BE2C (cell line): ENCODE measurements at regions not wholly inside any gene's neighbourhood (a gene's known extent, or its start where the extent isn't known, plus 50 kb on each side); places are given as distances from the start of the nearest gene placed in this dataset.

Source experiments
- DNase-seq: peaks from one replicate; pipeline ENCODE4 v3.0.0-alpha.2; 2020
- H3K27me3 ChIP-seq: fragments of 250-450 bp; sonication (Bioruptor Pico); 2 replicates; pipeline ENCODE4 v1.5.1; 2020; ENCODE audit warnings: mild to moderate bottlenecking
- H3K36me3 ChIP-seq: fragments of 250-450 bp; sonication (Bioruptor Pico); 2 replicates; pipeline ENCODE4 v1.5.1; 2020; ENCODE audit warnings: mild to moderate bottlenecking
- H3K4me1 ChIP-seq: fragments of 250-450 bp; sonication (Bioruptor Pico); 2 replicates; pipeline ENCODE4 v1.5.1; 2020
- H3K4me3 ChIP-seq: 2 replicates; pipeline ENCODE4 v1.5.1; 2011; ENCODE audit warnings: low read depth, low read length
- H3K9me3 ChIP-seq: fragments of 250-450 bp; sonication (Bioruptor Pico); 2 replicates; pipeline ENCODE4 v1.5.1; 2020
- TF ChIP-seq, protein P1 (sequence below): IDR thresholded peaks from 2 replicates; pipeline ENCODE4 v1.5.1; 2012; ENCODE audit warnings: mild to moderate bottlenecking, low read depth, low read length

GRCh38 chr2:236942554-236942953 lies 143.1 kb upstream of the COPS8 start:
- no peaks in the 10 kb centered on the region for H3K9me3 ChIP-seq
- H3K36me3 ChIP-seq, result no peaks in the 10 kb centered on the region
- peaks cover 5% of the 10 kb centered on the region; the same call in 1 of the 2 replicates for H3K27me3 ChIP-seq
- TF ChIP-seq, protein P1, sequence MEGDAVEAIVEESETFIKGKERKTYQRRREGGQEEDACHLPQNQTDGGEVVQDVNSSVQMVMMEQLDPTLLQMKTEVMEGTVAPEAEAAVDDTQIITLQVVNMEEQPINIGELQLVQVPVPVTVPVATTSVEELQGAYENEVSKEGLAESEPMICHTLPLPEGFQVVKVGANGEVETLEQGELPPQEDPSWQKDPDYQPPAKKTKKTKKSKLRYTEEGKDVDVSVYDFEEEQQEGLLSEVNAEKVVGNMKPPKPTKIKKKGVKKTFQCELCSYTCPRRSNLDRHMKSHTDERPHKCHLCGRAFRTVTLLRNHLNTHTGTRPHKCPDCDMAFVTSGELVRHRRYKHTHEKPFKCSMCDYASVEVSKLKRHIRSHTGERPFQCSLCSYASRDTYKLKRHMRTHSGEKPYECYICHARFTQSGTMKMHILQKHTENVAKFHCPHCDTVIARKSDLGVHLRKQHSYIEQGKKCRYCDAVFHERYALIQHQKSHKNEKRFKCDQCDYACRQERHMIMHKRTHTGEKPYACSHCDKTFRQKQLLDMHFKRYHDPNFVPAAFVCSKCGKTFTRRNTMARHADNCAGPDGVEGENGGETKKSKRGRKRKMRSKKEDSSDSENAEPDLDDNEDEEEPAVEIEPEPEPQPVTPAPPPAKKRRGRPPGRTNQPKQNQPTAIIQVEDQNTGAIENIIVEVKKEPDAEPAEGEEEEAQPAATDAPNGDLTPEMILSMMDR, result no peak
- no peak for DNase-seq
- H3K4me3 ChIP-seq, result no peak overlapping the region
- peaks cover 17% of the 10 kb centered on the region for H3K4me1 ChIP-seq

DNA sequence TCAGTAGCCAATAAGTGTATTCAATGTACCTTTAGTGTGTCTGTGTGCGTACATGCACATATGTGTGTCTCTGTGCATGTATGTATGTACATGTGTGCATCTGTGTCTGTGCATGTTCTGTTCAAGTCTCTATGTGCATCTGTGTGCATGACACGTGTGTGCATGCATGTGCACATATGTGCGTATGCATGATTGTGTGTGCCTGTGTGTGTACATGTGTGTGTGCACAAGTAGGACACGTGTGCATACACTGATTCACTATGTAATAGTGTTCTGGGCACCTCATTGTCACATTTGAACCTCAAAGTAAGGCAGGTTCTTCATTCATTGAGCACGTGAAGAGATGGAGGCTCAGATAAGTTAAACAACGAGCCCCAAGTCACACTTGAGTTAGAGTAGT lies 142.6 kb upstream of the COPS8 start:
- no peaks in the 10 kb centered on the region for H3K9me3 ChIP-seq

DNA sequence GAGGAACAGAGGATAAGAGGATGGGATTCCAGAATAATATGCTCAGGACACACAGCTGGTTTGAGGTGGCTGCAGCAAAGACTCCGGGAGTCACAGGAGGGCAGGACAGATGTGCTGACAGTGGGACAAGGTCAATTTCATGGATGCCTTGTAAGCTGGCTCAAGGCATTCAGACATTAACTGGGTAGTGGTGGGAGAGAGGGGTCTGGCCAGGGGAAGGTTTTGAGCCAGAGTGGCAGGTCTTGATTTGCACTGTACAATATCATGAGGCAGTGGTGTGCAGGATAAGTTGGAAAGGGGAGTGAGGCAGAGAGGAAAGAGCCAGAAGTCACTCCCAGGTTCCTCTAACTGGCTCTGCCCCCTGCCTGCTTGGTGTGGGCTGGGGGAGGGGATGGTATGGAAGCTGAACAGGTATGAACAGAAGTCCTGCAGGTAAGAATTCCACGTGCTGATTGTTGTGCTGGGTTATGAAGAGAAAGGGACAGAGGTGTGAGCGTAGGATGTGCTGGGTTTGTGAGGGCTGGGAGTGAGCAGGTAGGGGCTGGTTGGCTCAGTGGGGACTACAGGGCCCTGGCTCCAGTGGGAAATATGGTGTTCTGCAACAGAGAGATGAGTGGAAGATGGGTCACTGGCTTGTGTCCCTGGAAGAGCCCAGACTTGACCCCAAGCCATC lies 141.7 kb upstream of the COPS8 start:
- Histone ChIP-seq H3K4me3 (no peak overlapping the region), H3K9me3 (no peaks in the 10 kb centered on the region), H3K27me3 (0 out of 2 replicates have a peak, but pooled peaks cover 5% of the 10 kb centered on the region), H3K4me1 (peaks cover 16% of the 10 kb centered on the region), H3K36me3 (no peaks in the 10 kb centered on the region)
- TF ChIP-seq, protein P1, result no peak
- DNase-seq, result no peak

More for the DNA sequence above, 142.6 kb upstream of the COPS8 start:
- no peak overlapping the region for H3K4me3 ChIP-seq
- no peak for DNase-seq
- H3K4me1 ChIP-seq, result peaks cover 17% of the 10 kb centered on the region
- H3K36me3 ChIP-seq, result no peaks in the 10 kb centered on the region
- TF ChIP-seq, protein P1, result no peak
- peaks cover 5% of the 10 kb centered on the region; the same call in 1 of the 2 replicates for H3K27me3 ChIP-seq

GRCh38 chr2:236944561-236944960 lies 141.1 kb upstream of the COPS8 start:
- H3K4me1 ChIP-seq, result peaks cover 11% of the 10 kb centered on the region
- H3K4me3 ChIP-seq, result no peak overlapping the region
- TF ChIP-seq, protein P1, result no peak
- no peaks in the 10 kb centered on the region for H3K36me3 ChIP-seq
- 0 out of 2 replicates have a peak, but pooled peaks cover 5% of the 10 kb centered on the region for H3K27me3 ChIP-seq
- H3K9me3 ChIP-seq, result no peaks in the 10 kb centered on the region
- DNase-seq, result no peak

DNA sequence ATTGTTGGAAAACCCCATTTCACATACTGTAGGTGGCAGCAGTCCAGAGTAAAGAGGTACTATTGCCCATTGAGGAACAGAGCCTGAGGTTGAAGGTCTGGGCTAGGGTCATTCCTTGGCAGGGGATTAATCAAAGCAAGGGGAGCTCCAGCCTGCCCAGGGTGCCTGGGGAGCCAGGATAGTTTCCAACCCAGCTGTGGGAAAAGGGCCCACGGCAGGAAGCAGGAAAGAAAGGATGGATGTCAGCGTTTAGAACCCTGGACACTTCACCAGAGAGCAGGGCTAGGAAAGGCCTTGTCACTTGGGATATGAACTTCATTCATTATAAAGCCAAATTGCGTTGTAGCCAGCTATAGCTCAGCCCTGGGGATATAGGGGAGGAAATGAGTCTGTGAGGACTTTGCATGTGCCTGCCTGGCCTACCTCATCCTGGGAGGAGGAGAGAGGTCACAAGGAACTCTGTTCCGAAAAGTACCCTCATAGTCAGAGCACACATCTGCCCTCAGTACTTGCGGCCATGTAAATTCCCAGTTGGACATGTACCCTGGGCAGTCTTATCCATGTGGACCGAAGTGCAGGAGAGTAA lies 140.2 kb upstream of the COPS8 start:
- H3K27me3 ChIP-seq, result 0 out of 2 replicates have a peak, but pooled peaks cover 5% of the 10 kb centered on the region
- H3K4me3 ChIP-seq, result no peak overlapping the region
- H3K9me3 ChIP-seq, result no peaks in the 10 kb centered on the region
- H3K4me1 ChIP-seq, result peaks cover 3% of the 10 kb centered on the region
- no peaks in the 10 kb centered on the region for H3K36me3 ChIP-seq
- no peak for DNase-seq
- TF ChIP-seq, protein P1, result no peak

DNA sequence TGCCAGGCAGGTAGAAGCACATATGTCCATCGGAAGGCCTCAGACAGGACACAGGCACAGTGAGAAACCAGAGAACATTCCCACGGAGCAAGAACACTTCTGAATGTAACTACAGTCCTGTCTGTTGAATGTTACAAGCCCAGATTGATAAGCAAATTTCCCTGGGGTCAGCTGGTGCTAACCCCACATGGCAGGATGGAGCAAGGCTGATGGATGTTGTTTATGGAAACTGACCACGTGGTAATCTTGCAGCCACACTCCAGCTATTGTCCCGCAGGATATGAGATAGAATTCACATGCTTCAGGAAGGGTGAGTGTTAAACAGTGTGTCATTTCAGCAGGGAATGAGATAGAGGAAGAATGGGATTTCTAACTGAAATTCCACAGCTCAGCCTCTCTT lies 138.8 kb upstream of the COPS8 start:
- Histone ChIP-seq H3K27me3 (0 out of 2 replicates have a peak, but pooled peaks cover 5% of the 10 kb centered on the region), H3K4me1 (peaks cover 3% of the 10 kb centered on the region), H3K4me3 (no peak overlapping the region), H3K36me3 (no peaks in the 10 kb centered on the region), H3K9me3 (0 out of 2 replicates have a peak, but pooled peaks cover 6% of the 10 kb centered on the region)
- TF ChIP-seq, protein P1, result no peak
- no peak for DNase-seq
